C4-2B (cell line): ENCODE measurements at regions not wholly inside any gene's neighbourhood (a gene's known extent, or its start where the extent isn't known, plus 50 kb on each side); places are given as distances from the start of the nearest gene placed in this dataset.

ENCODE experiments used
- CTCF ChIP-seq: fragments of 450-650 bp; conservative IDR thresholded peaks from 2 replicates; pipeline ENCODE4 v1.5.1; 2017; ENCODE audit warnings: mild to moderate bottlenecking
- ZFX ChIP-seq: fragments of 450-650 bp; IDR thresholded peaks from 2 replicates; pipeline ENCODE4 v1.6.1; 2017

- TF ChIP-seq CTCF (no peak), ZFX (no peak)
Observed at GRCh38 chr1:19021845-19022244, 65.4 kb upstream of the IFFO2 start.
